Activated T-cell treated with anti-CD3 and anti-CD28 coated beads for 4 hours (primary cell): ENCODE measurements at regions not wholly inside any gene's neighbourhood (a gene's known extent, or its start where the extent isn't known, plus 50 kb on each side); places are given as distances from the start of the nearest gene placed in this dataset.
"Not testable (repeated sequence)": the region's sequence is repeated elsewhere in the genome, so short reads cannot be mapped to it uniquely, and the experiment has no call there.

Experiments used
- DNase-seq: peaks from one replicate; pipeline ENCODE4 v3.0.0-alpha.2; 2020

DNA sequence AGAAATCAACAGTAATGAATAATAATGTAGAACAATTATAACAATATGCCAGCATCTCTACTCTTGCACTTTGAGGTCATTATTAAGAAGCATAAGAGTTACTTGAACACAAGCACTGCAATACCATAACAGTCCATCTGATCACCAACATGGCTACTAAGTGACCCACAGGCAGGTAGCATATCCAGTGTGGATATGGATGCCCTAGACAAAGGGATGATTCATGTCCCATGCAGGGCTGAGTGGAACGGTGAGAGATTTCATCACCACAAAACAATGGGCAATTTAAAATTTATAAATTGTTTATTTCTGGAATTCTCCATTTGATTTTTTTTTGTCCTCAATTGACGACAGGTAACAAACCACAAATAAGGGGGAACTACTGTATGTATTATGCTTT, 107.7 kb upstream of the TSC22D2 start:
- DNase-seq, result no peak

DNA sequence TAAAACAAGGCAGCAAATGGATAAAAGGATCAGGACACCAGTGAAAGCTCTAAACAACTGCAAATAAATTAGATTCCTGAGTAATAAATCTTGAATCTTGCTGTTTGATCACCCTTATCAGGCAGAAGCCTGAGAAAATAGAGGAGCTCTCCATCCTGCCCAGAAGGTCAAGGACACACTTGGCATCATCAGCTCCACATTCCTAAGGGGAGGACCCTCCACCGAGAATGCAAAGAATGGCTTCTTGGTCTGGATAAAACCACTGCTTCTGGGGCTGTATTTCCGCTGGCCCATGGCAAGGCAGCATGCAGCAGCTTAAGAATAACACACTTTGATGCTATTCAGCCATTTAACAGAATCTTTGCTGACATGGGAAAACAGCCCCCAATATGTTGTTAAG, 108.9 kb upstream of the TSC22D2 start:
- DNase-seq, result no peak

DNA sequence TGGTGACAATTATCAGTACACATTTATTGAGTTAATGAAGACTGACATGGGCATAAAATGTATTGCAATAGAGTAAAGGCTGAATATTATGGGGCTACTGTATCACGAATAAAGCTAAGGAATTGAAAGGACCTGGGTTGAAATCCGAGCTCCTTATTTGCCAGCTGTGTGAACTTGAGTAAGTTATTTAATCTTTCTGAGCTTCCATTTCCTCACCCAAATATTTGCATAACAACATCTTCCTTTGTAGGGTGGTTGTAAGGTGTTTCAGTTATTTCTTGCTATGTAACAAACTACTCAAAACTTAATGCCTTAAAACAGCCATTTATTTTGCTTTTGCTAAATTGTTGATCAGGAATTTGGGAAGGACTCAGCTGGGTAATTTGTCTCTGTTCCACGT, 111.1 kb upstream of the TSC22D2 start:
- no peak for DNase-seq

DNA sequence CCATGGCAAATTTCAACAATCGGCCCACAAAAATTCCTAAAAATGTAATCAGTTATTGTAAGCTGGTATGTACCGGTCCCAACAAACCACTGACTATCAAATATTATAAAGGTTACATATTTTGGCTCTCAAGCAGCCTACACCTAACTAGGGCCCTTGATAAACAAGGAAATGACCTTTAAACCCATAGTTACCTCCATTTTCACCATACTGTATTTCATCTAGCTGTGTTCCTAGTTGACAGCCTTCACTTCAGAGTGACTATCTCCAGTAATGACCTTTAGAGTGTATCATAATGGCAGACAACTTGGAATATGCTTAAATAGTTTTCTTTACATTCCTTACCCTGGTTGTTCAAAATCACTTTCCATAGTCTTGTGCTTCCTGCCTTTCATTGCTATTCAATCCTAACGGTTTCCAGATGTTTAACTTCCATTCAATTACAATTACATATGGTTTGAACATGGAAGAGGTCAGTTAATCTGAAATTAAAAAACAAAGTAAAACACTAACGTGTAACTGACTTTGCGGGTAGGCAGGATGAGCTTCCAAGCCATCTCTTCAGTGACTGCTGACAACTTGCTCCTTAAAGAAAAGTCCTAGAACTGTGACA, 111.9 kb upstream of the TSC22D2 start:
- no peak for DNase-seq

DNA sequence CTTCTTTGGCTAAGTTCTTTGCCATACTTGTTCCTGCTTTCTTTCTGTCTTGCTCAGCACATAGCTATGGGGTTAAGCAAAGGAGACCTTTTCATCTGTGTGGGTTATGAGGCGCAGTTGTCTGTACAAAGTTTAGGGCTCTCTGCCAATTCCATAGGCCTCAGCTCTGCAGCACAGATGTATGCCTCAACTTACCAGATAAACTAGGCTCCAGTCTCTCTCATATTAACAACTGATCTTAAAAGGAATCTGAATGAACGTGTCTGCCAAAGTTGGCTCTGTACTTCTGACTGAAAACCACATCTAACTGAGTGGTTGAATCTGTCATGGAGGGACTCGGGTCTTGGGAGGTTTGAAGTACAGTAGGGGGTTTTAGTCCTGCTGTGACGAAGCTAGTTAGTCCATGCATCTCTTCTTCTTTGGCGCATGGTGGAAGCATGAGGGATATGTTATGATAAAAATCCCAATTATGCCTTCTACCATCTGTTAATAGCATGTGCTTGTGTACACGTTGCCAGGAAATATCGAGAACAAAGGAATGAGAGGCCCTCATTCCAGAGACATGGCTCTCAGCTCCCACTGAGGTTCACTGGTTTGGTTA, 114.6 kb upstream of the TSC22D2 start:
- no peak for DNase-seq

DNA sequence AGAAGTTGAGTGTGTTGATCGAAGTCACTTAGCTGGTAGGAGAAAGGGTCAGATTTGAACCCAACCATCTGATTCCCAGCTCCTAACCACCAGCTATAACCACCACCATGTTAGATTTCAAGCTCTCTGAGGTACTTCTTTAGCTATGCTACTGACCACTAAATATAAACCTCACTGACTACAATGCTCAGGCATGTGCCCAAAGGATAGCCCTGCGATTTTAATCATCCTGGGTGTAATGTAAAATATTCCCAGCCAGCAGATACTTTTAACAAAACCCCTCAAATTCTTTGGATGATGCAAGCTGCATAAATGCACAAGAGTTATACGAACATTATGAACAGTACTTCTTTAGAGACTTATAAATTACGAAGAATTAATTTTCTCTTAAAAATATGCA, 115.2 kb upstream of the TSC22D2 start:
- no peak for DNase-seq

DNA sequence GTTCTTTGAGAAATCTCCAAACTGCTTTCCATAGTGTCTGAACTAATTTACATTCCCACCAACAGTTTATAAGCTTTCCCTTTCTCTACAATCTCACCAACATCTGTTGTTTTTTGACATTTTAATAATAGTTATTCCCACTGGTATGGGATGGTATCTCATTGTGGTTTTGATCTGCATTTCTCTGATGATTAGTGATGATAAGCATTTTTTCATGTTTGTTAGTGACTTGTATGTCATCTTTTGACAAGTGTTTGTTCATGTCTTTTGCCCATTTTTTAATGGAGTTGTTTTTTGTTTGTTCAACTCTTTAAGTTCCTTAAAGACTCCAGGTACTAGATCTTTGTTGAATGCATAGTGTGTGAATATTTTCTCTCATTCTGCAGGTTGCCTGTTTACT, 116.6 kb upstream of the TSC22D2 start:
- no peak for DNase-seq

DNA sequence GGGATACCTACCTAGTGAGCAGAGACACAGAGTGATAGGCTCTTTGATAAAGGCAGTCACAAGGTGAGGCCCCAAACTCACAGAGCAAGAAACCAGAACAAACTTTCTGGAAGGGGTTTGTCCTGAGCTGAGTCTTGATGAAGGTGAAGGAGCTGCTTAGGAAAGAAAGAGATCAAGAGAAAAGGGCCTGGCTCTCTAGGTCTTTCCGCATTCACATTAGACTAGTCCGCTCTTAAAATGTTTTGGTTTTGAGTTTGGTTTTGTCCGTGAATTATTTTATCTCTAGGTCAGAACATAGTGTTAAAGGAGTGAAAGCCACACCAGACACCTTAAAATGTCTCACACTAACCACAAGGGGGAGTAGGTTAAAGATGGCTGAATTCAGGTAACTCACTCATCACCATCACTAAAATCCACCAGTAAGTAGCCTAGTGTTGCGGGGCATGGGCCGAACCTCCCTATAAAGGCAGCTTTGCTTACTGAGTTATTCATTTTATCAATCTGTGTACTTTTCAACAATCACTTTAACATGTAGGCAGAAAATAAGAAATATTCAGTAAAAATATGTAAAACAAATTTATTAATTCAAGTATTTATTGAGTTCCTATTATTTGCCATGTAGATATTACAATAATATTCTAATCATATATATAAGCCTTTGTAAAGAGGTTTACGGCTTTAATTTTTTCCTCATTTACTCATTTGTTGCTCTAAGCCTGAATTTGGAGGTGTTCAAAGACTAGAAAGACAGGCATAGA, 121.5 kb upstream of the TSC22D2 start:
- no peak for DNase-seq

DNA sequence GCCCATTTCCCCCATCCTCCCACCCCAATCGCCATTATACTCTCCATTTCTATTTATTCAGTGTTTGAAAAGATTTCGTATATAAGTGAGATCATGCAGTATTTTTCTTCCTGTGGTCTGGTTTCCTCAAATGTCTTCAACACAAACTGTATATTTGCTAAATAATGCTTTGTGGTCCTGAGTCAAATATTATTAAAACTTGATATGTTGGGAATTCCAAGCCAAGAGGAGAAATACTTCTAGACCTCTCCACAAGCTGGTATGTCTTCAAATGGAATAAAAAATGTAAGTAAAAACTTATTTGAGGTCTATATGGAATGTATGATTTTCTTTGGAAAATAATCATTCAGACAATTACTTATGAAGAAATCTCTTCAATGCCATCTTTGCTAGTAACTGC, 122.5 kb upstream of the TSC22D2 start:
- no peak for DNase-seq

DNA sequence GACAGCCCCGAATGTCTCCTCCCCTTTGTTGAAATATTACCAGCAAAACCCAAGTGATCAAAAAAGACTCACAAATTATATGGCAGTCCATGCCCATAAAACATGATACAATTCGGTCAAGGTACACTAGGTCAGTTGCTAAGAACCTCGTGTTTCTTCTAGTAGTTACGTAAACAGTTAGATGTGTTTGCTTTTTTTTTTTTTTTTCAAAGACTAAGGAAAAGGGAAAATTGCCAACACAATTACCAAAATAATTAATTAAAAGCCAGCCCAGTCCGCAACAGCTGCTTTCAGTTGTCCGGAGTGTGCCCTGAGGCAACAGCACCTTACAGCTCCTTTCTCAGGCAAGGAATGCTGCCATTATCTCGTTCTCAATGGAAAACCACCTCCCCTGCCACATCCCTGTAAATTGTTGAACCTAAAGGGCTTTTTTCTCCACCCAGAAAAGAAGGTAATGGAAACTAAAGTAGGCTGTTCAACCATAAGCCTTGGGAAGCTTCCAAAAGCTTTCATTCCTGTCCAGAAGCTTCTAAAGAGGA, 129.2 kb upstream of the TSC22D2 start:
- no peak for DNase-seq

DNA sequence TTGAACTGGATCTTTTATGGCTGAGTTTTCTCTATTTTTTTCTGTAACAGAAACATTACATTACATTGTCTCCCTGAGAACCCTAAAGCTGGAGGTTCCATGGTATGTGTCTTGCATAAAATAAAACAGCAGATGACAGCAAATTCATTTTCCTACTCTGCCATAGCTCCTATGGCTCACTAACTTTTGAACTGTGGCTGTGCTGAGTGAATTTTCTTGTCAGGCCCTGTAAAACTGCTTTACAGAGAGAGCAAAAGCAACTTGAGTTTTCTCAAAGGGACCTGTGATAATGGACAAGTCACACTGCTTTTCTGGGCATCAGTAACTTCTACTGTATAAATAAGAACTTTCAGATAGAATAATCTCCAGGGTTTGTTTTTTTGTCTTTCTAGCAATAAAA, 129.9 kb upstream of the TSC22D2 start:
- DNase-seq, result no peak

DNA sequence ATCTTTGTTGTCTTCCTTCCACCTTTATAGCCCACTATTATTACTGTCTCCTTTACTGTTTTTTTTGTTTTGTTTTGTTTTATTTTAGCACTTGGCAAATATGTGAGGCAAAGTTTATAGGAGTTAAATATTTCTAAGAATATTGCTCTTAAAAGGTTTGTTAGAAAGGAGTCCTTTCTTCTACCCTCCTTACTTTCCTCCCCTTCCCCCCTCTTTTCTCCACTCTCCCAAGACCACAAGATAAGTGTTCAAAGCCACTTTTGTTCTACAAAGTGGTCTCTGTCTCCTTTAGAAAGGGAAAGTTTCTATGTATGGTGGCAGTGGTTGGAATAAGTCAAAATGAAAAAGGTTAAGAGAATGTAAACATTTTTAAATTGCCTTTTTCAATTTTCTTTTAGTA, 130.7 kb upstream of the TSC22D2 start:
- no peak for DNase-seq

DNA sequence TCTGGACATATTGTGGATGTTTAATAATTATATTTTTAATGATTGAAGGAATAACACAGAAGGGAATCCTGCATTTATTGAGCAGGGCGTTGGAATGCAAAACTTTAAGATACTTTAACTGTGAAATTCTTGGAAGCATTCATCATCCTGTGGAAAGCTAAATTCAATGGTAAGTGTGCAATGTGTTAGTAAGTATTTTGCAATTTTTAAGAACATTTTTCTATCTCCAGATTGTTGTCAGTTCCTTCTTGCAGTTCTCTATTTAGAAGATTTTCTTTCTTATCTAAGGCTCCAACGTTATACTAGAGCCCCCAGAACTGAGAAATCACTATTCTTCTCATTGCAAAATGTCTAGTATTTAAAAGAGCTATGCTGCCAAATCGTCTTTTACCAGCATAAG, 132.2 kb upstream of the TSC22D2 start:
- no peak for DNase-seq

DNA sequence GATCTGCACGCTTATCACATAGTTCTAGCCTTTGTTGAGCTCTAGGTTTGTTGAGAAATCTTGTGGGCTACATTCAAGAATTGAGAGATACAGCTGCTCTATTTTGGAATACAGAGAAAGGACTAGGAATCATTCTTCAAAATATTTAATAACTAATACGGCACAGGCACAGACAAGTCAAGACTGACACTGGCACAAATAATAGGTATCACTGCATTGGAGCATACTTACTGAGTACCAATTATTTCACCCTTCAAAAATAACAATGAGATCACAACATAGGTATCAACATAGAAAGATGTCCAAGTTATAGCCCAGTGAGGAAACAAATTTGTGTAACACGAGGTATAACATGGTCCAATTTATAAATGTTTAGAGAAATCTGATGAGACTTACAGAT, 133.7 kb upstream of the TSC22D2 start:
- DNase-seq, result no peak

DNA sequence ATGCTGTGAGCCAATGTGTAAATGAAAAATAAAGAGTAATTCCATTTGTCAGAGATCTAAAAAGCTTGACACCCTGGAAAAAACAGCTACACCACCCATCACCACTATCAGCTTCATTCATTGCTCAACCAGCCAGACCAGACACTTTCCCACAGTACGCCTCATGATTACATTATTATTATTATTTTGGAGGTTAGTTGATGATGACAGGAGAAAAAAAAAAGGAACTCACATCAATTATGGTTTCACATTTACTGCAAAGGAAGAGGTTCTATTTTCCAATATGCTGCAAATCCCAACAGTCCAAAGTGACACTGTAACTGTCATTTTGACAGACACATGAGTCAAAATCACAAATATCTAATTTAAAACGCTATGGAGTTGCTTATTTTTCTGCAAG, 134.7 kb upstream of the TSC22D2 start:
- no peak for DNase-seq

DNA sequence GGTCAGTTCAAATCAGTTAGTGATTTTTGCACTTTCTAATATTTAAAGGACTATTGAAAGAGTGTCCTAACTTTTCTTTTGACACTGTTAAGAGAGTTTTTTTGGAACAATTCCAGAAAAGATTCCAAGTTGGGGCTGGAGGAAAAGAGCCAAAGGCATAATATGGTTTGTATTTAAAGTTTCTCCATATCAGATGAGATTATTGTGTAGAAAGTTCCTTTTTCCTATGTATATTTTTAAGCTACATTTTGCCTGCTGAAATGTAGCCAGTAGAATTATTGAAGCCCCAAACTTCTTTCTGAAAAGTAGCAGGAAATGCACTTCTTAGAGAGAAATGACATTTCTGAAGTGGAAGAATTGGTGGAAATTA, 136.5 kb upstream of the TSC22D2 start:
- no peak for DNase-seq

DNA sequence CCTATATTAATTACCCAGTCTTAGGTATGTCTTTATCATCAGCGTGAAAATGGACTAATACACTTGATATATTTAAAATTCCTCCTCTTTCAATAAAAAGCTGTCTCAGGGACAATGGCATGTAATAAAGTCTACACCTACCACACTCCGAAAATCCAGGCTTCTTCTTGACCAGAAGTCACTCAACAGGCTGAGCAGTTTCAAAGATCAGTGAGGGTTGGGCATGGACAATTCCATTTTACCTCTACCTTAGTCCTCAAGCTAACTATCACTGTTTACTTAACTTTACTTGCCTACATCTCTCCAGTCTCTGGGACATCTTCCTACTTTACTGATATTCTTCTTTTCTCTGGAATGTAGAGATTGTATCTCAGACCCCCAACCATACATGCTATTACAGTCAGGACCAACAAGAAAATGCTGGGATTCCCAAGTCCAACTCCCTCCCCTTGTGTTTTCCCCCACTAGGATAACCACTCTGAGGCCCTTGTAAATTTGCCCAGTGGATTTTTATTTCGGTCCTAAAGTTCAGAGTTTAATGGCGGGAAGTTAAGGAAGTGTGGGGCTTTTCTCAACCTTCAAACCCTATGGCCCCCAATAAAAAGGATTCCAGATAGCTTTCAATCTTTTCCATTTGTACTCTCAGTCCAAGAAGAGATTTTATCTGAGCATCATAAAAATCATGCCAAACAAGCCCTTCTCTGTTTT, 137.1 kb upstream of the TSC22D2 start:
- no peak for DNase-seq

DNA sequence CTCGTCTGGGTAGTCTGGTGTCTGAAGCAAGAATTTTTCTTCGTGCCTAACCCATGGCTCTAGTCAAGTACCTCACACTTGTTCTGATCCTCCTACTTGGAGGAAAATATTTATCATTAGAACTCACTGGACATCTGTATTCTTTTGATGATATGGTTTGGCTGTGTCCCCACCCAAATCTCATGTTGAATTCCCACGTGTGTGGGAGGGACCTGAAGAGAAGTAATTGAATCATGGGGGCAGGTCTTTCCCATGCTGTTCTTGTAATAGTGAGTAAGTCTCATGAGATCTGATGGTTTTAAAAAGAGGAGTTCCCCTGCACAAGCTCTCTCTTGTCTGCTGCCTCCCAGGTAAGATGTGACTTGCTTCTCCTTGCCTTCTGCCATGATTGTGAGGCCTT, 137.7 kb upstream of the TSC22D2 start:
- DNase-seq, result not testable (repeated sequence)

DNA sequence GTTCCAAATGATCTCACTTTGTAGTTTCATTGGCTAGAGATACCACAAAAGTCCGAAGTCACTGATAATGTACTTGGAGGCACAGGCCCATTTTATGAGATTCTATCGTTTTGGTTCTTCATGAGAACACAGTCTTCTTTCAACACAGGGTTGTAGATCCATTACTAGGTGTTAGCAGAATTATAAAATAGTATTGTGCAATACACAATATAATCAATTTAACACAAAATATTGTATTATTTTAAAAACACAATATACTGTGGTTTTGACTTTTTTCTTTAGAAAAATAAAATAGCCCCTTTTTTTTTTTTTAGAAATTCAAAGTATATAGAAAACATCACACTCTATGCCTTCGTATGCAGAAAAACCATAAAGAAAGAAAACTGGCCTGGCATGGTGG, 138.6 kb upstream of the TSC22D2 start:
- DNase-seq, result no peak

DNA sequence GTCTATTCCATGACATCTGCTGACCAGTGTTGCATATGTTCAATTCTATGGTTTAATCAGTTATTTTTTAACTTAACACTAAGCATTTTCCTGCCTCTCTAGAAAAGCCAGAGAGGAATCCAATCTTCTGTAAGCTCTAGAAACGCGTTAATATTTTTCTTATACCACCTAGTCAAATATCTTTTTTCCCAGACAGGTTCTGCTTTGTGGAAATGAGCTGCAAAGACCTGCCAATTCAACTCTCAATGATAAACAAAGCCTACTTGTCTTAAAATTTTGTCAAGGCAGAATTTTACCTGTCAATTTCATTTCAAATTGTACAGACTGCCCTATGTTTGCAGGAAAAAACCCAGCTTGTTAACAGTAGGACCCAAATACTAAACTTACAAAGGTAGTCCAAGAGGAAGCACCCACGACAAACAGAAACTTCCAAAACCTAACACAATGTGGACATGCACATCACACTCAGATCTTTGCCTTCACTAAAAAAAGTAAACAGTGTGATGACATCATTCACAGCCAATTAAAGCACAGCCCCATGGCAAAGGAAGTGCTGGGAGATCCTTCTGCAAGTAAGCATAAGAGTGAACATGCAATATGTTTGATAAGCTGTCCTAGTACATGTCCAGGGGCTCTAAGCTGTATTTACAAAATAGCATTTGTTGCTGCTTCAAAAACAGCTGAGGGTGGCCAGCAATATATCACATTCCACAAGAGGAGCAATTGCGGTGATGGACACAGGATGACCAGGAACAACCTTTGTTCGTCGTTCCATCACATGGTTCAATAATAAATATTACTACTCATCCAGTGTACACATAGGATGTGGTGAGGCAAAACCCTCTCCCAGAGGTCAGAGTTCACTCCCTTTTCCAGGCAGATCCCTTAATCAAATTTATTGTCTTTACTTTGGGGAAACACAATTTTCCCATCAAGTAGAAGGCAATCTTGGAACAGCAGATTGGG, 139.4 kb upstream of the TSC22D2 start:
- no peak for DNase-seq

DNA sequence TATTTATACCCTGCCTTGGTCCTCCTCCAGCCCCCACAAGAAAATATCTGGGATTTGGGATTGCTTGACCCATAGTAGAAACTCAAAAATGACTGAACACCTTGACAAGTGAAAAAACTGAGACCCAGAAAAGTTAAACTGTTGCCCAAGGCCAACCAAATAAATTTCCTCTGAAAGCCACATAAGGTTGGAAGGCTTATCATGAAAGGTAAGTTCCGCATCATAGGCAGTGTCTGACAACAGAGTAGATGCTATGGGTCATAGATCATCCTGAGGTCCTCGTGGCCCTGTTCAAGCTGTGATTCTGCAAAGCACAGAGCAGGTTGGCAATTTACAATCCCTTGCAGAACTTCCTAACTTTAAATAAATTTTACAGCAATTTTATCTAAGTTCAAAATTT, 140.8 kb upstream of the TSC22D2 start:
- no peak for DNase-seq

DNA sequence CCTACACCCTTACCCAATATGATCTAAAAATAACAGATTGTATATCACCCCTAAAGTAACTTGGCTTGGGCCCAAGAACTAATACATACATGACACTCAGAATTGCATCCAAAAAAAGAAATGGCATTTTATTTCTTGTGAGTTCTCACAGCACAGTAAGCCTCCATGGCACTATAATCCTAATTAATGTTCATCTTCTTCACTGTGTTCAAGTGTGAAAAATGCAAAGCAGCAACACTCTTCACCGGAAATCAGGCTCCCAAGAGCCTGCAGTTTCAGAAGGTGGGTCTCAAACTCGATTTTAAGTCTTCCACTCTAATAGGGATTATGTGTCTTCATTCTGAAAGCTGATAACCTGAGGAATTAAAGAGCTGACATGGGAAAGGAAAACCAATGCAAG, 142.8 kb upstream of the TSC22D2 start:
- no peak for DNase-seq
